Ascending aorta (tissue), 2 donors: ENCODE measurements at regions not wholly inside any gene's neighbourhood (a gene's known extent, or its start where the extent isn't known, plus 50 kb on each side); places are given as distances from the start of the nearest gene placed in this dataset.

ENCODE experiments used
- DNase-seq, 2 donors: peaks; one replicate each; pipeline ENCODE4 v3.0.0-alpha.2; 2019; ENCODE audit warnings: low spot score in 2 of 2
- H3K27ac ChIP-seq, 2 donors: fragments of 200-600 bp; sonication (generic); one replicate each; pipeline ENCODE4 v1.5.1; 2016 to 2017; ENCODE audit warnings: mild to moderate bottlenecking in 1 of 2
- H3K27me3 ChIP-seq: fragments of 200-600 bp; sonication (generic); one replicate; pipeline ENCODE4 v1.5.1; 2017
- H3K36me3 ChIP-seq, 2 donors: fragments of 200-600 bp; sonication (generic); one replicate each; pipeline ENCODE4 v1.5.1; 2016
- H3K4me1 ChIP-seq, 2 donors: fragments of 200-600 bp; sonication (generic); one replicate each; pipeline ENCODE4 v1.5.1; 2016 to 2017; ENCODE audit warnings: mild to moderate bottlenecking in 1 of 2
- H3K4me3 ChIP-seq, 2 donors: fragments of 200-600 bp; sonication (generic); one replicate each; pipeline ENCODE4 v1.5.1; 2016 to 2017; ENCODE audit warnings: mild to moderate bottlenecking in 1 of 2
- H3K9me3 ChIP-seq, 2 donors: fragments of 200-600 bp; sonication (generic); one replicate each; pipeline ENCODE4 v1.5.1; 2016
- CTCF ChIP-seq, 3 experiments: fragments of 200-600 bp in 2 of 3; fragments of 450-650 bp in 1 of 3; sonication (generic) in 2 of 3; IDR thresholded peaks; one replicate each; pipeline ENCODE4 v1.5.1; 2016 to 2019; ENCODE audit warnings: antibody characterized with exemption in 3 of 3, mild to moderate bottlenecking in 1 of 3, moderate library complexity in 1 of 3
- intact Hi-C: fragments of 100-400 bp; cut with DNase I; formaldehyde crosslinking; loops from one replicate; pipeline ENCODE4 v1.15.1; 2023

- intact Hi-C loops, result no loop called here
- Histone ChIP-seq H3K27me3 (no peaks in the 10 kb centered on the region), H3K4me1 (no peaks in the 10 kb centered on the region), H3K27ac (no peak overlapping the region), H3K36me3 (no peaks in the 10 kb centered on the region), H3K9me3 (no peaks in the 10 kb centered on the region), H3K4me3 (no peak overlapping the region)
- TF ChIP-seq CTCF (IDR thresholded peaks at IDR 0.05), result no peak
- DNase-seq, result no peak
These were observed 55.7 kb upstream of the CLNK start for GRCh38 chr4:10740251-10740650.

- intact Hi-C loops, result no loop called here
- no peaks in the 10 kb centered on the region for H3K4me1 ChIP-seq
- no peak overlapping the region for H3K27ac ChIP-seq
- no peak for TF ChIP-seq CTCF (IDR thresholded peaks at IDR 0.05)
- H3K36me3 ChIP-seq, result no peaks in the 10 kb centered on the region
- no peak overlapping the region for H3K4me3 ChIP-seq
- H3K27me3 ChIP-seq, result no peaks in the 10 kb centered on the region
- H3K9me3 ChIP-seq, result no peaks in the 10 kb centered on the region
- no peak for DNase-seq
These were observed 54.4 kb upstream of the CLNK start for GRCh38 chr4:10738826-10739489.

- TF ChIP-seq CTCF (IDR thresholded peaks at IDR 0.05), result no peak
- intact Hi-C loops, result no loop called here
These were observed 52.8 kb upstream of the CLNK start for GRCh38 chr4:10737337-10737736.

GRCh38 chr4:10736895-10737294, 52.3 kb upstream of the CLNK start:
- intact Hi-C loops, result no loop called here
- no peak for DNase-seq
- H3K36me3 ChIP-seq, result no peaks in the 10 kb centered on the region
- no peak overlapping the region for H3K4me3 ChIP-seq
- TF ChIP-seq CTCF (IDR thresholded peaks at IDR 0.05), result no peak
- H3K27ac ChIP-seq, result no peak overlapping the region
- no peaks in the 10 kb centered on the region for H3K9me3 ChIP-seq
- H3K4me1 ChIP-seq, result no peaks in the 10 kb centered on the region
- no peaks in the 10 kb centered on the region for H3K27me3 ChIP-seq

More at GRCh38 chr4:10737337-10737736, 52.8 kb upstream of the CLNK start:
- Histone ChIP-seq H3K27me3 (no peaks in the 10 kb centered on the region), H3K4me1 (no peaks in the 10 kb centered on the region), H3K9me3 (no peaks in the 10 kb centered on the region), H3K27ac (no peak overlapping the region), H3K4me3 (no peak overlapping the region), H3K36me3 (no peaks in the 10 kb centered on the region)
- DNase-seq, result no peak

- no peak for DNase-seq
- no peaks in the 10 kb centered on the region for H3K27me3 ChIP-seq
- TF ChIP-seq CTCF (IDR thresholded peaks at IDR 0.05), result no peak
- no peaks in the 10 kb centered on the region for H3K4me1 ChIP-seq
- intact Hi-C loops, result no loop called here
- H3K9me3 ChIP-seq, result no peaks in the 10 kb centered on the region
- no peaks in the 10 kb centered on the region for H3K36me3 ChIP-seq
- H3K4me3 ChIP-seq, result no peak overlapping the region
- no peak overlapping the region for H3K27ac ChIP-seq
These were observed 51.7 kb upstream of the CLNK start for GRCh38 chr4:10736266-10736665.

- TF ChIP-seq CTCF (IDR thresholded peaks at IDR 0.05), result no peak
- no peaks in the 10 kb centered on the region for H3K4me1 ChIP-seq
- H3K27me3 ChIP-seq, result no peaks in the 10 kb centered on the region
- no peak overlapping the region for H3K27ac ChIP-seq
- no peaks in the 10 kb centered on the region for H3K36me3 ChIP-seq
- intact Hi-C loops, result no loop called here
- H3K4me3 ChIP-seq, result no peak overlapping the region
- no peak for DNase-seq
- no peaks in the 10 kb centered on the region for H3K9me3 ChIP-seq
These were observed 50.1 kb upstream of the CLNK start for GRCh38 chr4:10734697-10735096.
